GM20000 (cell line): ENCODE measurements at regions not wholly inside any gene's neighbourhood (a gene's known extent, or its start where the extent isn't known, plus 50 kb on each side); places are given as distances from the start of the nearest gene placed in this dataset.

Experiments
- DNase-seq: peaks from one replicate; pipeline ENCODE4 v3.0.0; 2012; ENCODE audit warnings: low spot score
- CTCF ChIP-seq: IDR thresholded peaks from 2 replicates; pipeline ENCODE4 v1.5.1; 2012; ENCODE audit warnings: mild to moderate bottlenecking, control low read depth; ENCODE audit errors: extremely low read depth, missing control alignments

- no peak for TF ChIP-seq CTCF
- DNase-seq: peak; percentile 99
These were observed 59.1 kb downstream of the ZNF467 start for GRCh38 chr7:149714081-149714909.

- TF ChIP-seq CTCF: no peak
- no peak for DNase-seq
These were observed 59.7 kb downstream of the ZNF467 start for GRCh38 chr7:149713731-149714068.

- DNase-seq: no peak
- TF ChIP-seq CTCF: no peak
These were observed 60.2 kb downstream of the ZNF467 start for GRCh38 chr7:149713061-149713730.

- no peak for DNase-seq
- no peak for TF ChIP-seq CTCF
These were observed 65.4 kb downstream of the ZNF467 start for GRCh38 chr7:149708026-149708425.

- no peak for DNase-seq
- TF ChIP-seq CTCF: no peak
These were observed 65.9 kb downstream of the ZNF467 start for GRCh38 chr7:149707448-149707886.

GRCh38 chr7:149706398-149706797 is 67.0 kb downstream of the ZNF467 start:
- no peak for DNase-seq
- no peak for TF ChIP-seq CTCF

- no peak for DNase-seq
- TF ChIP-seq CTCF: no peak
These were observed 68.9 kb downstream of the ZNF467 start for GRCh38 chr7:149704507-149704906.
